GM21619 (cell line): ENCODE measurements at regions not wholly inside any gene's neighbourhood (a gene's known extent, or its start where the extent isn't known, plus 50 kb on each side); places are given as distances from the start of the nearest gene placed in this dataset.

Experiments
- ATAC-seq: cut with Tn5 transposase; IDR thresholded peaks from one replicate; pipeline ENCODE4 v1.9.1; 2021; ENCODE audit not compliant: unreplicated experiment

GRCh38 chr10:117710181-117710798 is 167.7 kb downstream of the EMX2 start:
- no peak for ATAC-seq

- no peak for ATAC-seq
Measured at GRCh38 chr10:117716889-117717288, 174.3 kb downstream of the EMX2 start.

GRCh38 chr10:117718986-117719920 is 176.7 kb downstream of the EMX2 start:
- no peak for ATAC-seq

GRCh38 chr10:117720931-117721835 is 178.6 kb downstream of the EMX2 start:
- ATAC-seq: no peak

- no peak for ATAC-seq
Measured at GRCh38 chr10:117721873-117722272, 179.3 kb downstream of the EMX2 start.

- ATAC-seq: no peak
Measured at GRCh38 chr10:117723343-117723742, 180.8 kb downstream of the EMX2 start.

GRCh38 chr10:117725993-117726392 is 183.4 kb downstream of the EMX2 start:
- ATAC-seq: no peak

GRCh38 chr10:117726596-117727295 is 184.2 kb downstream of the EMX2 start:
- ATAC-seq: no peak

- no peak for ATAC-seq
Measured at GRCh38 chr10:117727421-117727820, 184.9 kb downstream of the EMX2 start.

- no peak for ATAC-seq
Measured at GRCh38 chr10:117728087-117728486, 185.5 kb downstream of the EMX2 start.

GRCh38 chr10:117729156-117729555 is 186.6 kb downstream of the EMX2 start:
- ATAC-seq: no peak

- no peak for ATAC-seq
Measured at GRCh38 chr10:117731121-117731791, 188.7 kb downstream of the EMX2 start.

GRCh38 chr10:117734731-117735405 is 192.3 kb downstream of the EMX2 start:
- ATAC-seq: no peak

GRCh38 chr10:117736655-117737054 is 194.1 kb downstream of the EMX2 start:
- no peak for ATAC-seq

- no peak for ATAC-seq
Measured at GRCh38 chr10:117740088-117740487, 197.5 kb downstream of the EMX2 start.

- no peak for ATAC-seq
Measured at GRCh38 chr10:117740691-117741222, 198.2 kb downstream of the EMX2 start.

- ATAC-seq: no peak
Measured at GRCh38 chr10:117741524-117741923, 199.0 kb downstream of the EMX2 start.

- ATAC-seq: no peak
Measured at GRCh38 chr10:117743509-117743908, 201.0 kb downstream of the EMX2 start.

GRCh38 chr10:117745301-117745700 is 202.8 kb downstream of the EMX2 start:
- no peak for ATAC-seq
